ENCODE measurements at regions not wholly inside any gene's neighbourhood (a gene's known extent, or its start where the extent isn't known, plus 50 kb on each side); places are given as distances from the start of the nearest gene placed in this dataset.
"Not testable (repeated sequence)": the region's sequence is repeated elsewhere in the genome, so short reads cannot be mapped to it uniquely, and the experiment has no call there.

DNA sequence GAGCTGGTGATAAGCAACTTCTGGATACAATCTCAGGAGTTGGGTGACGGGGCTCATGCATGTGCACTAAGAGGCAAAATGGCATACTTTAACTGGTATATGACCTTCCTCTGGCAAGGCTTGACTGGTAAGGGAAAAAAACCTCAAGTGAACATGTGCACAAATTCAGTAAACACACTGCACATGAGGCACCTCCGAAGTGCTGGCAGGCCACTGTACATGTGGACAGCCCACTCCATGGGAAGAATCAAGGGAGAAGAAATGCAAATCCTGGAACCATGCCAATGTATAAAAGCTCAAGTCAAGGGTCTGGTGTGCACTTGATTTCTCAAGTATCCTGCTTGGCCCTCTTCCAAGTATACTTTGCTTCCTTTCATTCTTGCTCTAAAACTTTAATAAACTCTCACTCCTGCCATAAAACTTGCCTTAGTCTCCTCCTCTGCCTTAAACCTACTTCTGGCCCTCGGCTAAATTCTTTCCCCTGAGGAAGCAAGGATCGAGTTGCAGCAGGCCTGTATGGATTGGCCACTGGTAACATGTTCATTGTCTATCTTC is 167.2 kb downstream of the RAMP3 start:
- no peak for ATAC-seq
- no peak overlapping the region for H3K4me3 ChIP-seq
- H3K4me1 ChIP-seq, result no peaks in the 10 kb centered on the region
- no peaks in the 10 kb centered on the region for H3K36me3 ChIP-seq
- H3K27me3 ChIP-seq, result no peaks in the 10 kb centered on the region
- 39 to 46% methylated on average over 4 of the region's 4 CpGs for WGBS, 2 donors (ENCODE audit: low coverage in 1 of 2)
- no peak overlapping the region for H3K27ac ChIP-seq
- H3K9me3 ChIP-seq, result peaks cover 0 to 36% (median 0%) of the 10 kb centered on the region in 3 donors
- TF ChIP-seq POLR2A (IDR thresholded peaks at IDR 0.05) (no peak), EP300 (IDR thresholded peaks at IDR 0.05) (no peak), POLR2AphosphoS5 (IDR thresholded peaks at IDR 0.05) (no peak)
- TF ChIP-seq, protein P1, sequence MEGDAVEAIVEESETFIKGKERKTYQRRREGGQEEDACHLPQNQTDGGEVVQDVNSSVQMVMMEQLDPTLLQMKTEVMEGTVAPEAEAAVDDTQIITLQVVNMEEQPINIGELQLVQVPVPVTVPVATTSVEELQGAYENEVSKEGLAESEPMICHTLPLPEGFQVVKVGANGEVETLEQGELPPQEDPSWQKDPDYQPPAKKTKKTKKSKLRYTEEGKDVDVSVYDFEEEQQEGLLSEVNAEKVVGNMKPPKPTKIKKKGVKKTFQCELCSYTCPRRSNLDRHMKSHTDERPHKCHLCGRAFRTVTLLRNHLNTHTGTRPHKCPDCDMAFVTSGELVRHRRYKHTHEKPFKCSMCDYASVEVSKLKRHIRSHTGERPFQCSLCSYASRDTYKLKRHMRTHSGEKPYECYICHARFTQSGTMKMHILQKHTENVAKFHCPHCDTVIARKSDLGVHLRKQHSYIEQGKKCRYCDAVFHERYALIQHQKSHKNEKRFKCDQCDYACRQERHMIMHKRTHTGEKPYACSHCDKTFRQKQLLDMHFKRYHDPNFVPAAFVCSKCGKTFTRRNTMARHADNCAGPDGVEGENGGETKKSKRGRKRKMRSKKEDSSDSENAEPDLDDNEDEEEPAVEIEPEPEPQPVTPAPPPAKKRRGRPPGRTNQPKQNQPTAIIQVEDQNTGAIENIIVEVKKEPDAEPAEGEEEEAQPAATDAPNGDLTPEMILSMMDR (IDR thresholded peaks at IDR 0.05), result no peak

- no peak for TF ChIP-seq EP300 (IDR thresholded peaks at IDR 0.05)
- no peak for TF ChIP-seq POLR2A (IDR thresholded peaks at IDR 0.05)
- TF ChIP-seq, protein P1 (IDR thresholded peaks at IDR 0.05), result no peak
- TF ChIP-seq POLR2AphosphoS5 (IDR thresholded peaks at IDR 0.05), result no peak
- no peaks in the 10 kb centered on the region for H3K27me3 ChIP-seq
- no peaks in the 10 kb centered on the region for H3K36me3 ChIP-seq
- ATAC-seq, result no peak
- no peak overlapping the region for H3K4me3 ChIP-seq
- no peak overlapping the region for H3K27ac ChIP-seq
- H3K4me1 ChIP-seq, result no peaks in the 10 kb centered on the region
- WGBS, 2 donors (ENCODE audit: low coverage in 1 of 2), result 79 to 80% methylated on average over 1 to 2 of the region's 3 CpGs
- peaks cover 0 to 36% (median 0%) of the 10 kb centered on the region in 3 donors for H3K9me3 ChIP-seq
Observed at GRCh38 chr7:45325378-45325777, 167.8 kb downstream of the RAMP3 start.

GRCh38 chr7:45328403-45328981 is 170.9 kb downstream of the RAMP3 start:
- no peak overlapping the region for H3K4me3 ChIP-seq
- TF ChIP-seq EP300 (IDR thresholded peaks at IDR 0.05), result no peak
- TF ChIP-seq POLR2AphosphoS5 (IDR thresholded peaks at IDR 0.05), result no peak
- TF ChIP-seq, protein P1 (IDR thresholded peaks at IDR 0.05), result no peak
- TF ChIP-seq POLR2A (IDR thresholded peaks at IDR 0.05), result no peak
- H3K27ac ChIP-seq, result no peak overlapping the region
- 60 to 86% methylated on average over 1 of the region's 5 CpGs for WGBS, 2 donors (ENCODE audit: low coverage in 1 of 2)
- H3K27me3 ChIP-seq, result no peaks in the 10 kb centered on the region
- no peaks in the 10 kb centered on the region for H3K36me3 ChIP-seq
- peaks cover 0 to 45% (median 0%) of the 10 kb centered on the region in 3 donors for H3K9me3 ChIP-seq
- no peak for ATAC-seq
- H3K4me1 ChIP-seq, result no peaks in the 10 kb centered on the region

- ATAC-seq, result no peak
- Histone ChIP-seq H3K9me3 (peaks cover 0 to 42% (median 0%) of the 10 kb centered on the region in 3 donors), H3K36me3 (no peaks in the 10 kb centered on the region), H3K4me1 (no peaks in the 10 kb centered on the region), H3K27ac (no peak overlapping the region), H3K4me3 (no peak overlapping the region), H3K27me3 (no peaks in the 10 kb centered on the region)
- 82 to 88% methylated on average over 1 of the region's 1 CpG for WGBS, 2 donors (ENCODE audit: low coverage in 1 of 2)
- TF ChIP-seq EP300 (IDR thresholded peaks at IDR 0.05), result no peak
- no peak for TF ChIP-seq POLR2A (IDR thresholded peaks at IDR 0.05)
- no peak for TF ChIP-seq POLR2AphosphoS5 (IDR thresholded peaks at IDR 0.05)
- TF ChIP-seq, protein P1 (IDR thresholded peaks at IDR 0.05), result no peak
Observed at GRCh38 chr7:45331563-45331962, 174.0 kb downstream of the RAMP3 start.

GRCh38 chr7:45335024-45335423 is 177.4 kb downstream of the RAMP3 start:
- H3K36me3 ChIP-seq, H3K4me3 ChIP-seq, H3K4me1 ChIP-seq, H3K27me3 ChIP-seq, ATAC-seq, H3K27ac ChIP-seq: not testable (repeated sequence)
- H3K9me3 ChIP-seq, result peaks cover 0 to 45% (median 0%) of the 10 kb centered on the region in 3 donors
- 74 to 100% methylated on average over 1 to 2 of the region's 2 CpGs for WGBS, 2 donors (ENCODE audit: low coverage in 1 of 2)

All from gastroesophageal sphincter (tissue), 4 donors.